GM23338 (cell line): ENCODE measurements at regions not wholly inside any gene's neighbourhood (a gene's known extent, or its start where the extent isn't known, plus 50 kb on each side); places are given as distances from the start of the nearest gene placed in this dataset.

Experiments used
- ATAC-seq: fragments of 200-7000 bp; cut with Tn5 transposase; 3 replicates; pipeline ENCODE4 v1.9.1; 2020
- DNase-seq: peaks from one replicate; pipeline ENCODE4 v3.0.0-alpha.2; 2015; ENCODE audit warnings: low spot score
- H2AFZ ChIP-seq: fragments of 200-600 bp; sonication (generic); 2 replicates; pipeline ENCODE4 v1.8.0; 2016; ENCODE audit warnings: antibody characterized with exemption, mild to moderate bottlenecking, moderate library complexity
- H3F3A ChIP-seq: fragments of 200-600 bp; sonication (generic); replicated peaks from 2 replicates; pipeline ENCODE4 v1.8.0; 2017; ENCODE audit warnings: antibody characterized with exemption, mixed run types, low read depth
- H3K27ac ChIP-seq: fragments of 200-600 bp; sonication (generic); 2 replicates; pipeline ENCODE4 v1.6.1; 2016; ENCODE audit warnings: low read depth
- H3K27me3 ChIP-seq: fragments of 200-600 bp; sonication (generic); 2 replicates; pipeline ENCODE4 v1.8.0; 2016; ENCODE audit warnings: mild to moderate bottlenecking, mixed run types, moderate library complexity; ENCODE audit not compliant: insufficient read depth
- H3K36me3 ChIP-seq: fragments of 200-600 bp; sonication (generic); 2 replicates; pipeline ENCODE4 v1.8.0; 2016; ENCODE audit warnings: mild to moderate bottlenecking; ENCODE audit not compliant: insufficient read depth
- H3K4me1 ChIP-seq: fragments of 200-600 bp; sonication (generic); 2 replicates; pipeline ENCODE4 v1.8.0; 2016; ENCODE audit warnings: mild to moderate bottlenecking, moderate library complexity; ENCODE audit not compliant: insufficient read depth
- H3K4me2 ChIP-seq: fragments of 200-600 bp; sonication (generic); 2 replicates; pipeline ENCODE4 v1.7.1; 2017; ENCODE audit warnings: mixed run types
- H3K4me3 ChIP-seq: fragments of 200-600 bp; sonication (generic); 2 replicates; pipeline ENCODE4 v1.6.1; 2016; ENCODE audit warnings: mixed run types
- H3K79me2 ChIP-seq: fragments of 200-600 bp; sonication (generic); replicated peaks from 2 replicates; pipeline ENCODE4 v1.8.0; 2017; ENCODE audit warnings: mild to moderate bottlenecking; ENCODE audit not compliant: insufficient read depth
- H3K9me2 ChIP-seq: fragments of 200-600 bp; sonication (generic); 2 replicates; pipeline ENCODE4 v1.8.0; 2017; ENCODE audit not compliant: insufficient read depth
- H4K20me1 ChIP-seq: fragments of 200-600 bp; sonication (generic); replicated peaks from 2 replicates; pipeline ENCODE4 v1.8.0; 2017; ENCODE audit warnings: mild to moderate bottlenecking; ENCODE audit not compliant: insufficient read depth
- H3K27ac Mint-ChIP-seq: 2 replicates; pipeline ENCODE4 v1.8.0; 2020; ENCODE audit warnings: inconsistent platforms, mild to moderate bottlenecking, moderate library complexity, mixed read lengths
- H3K27me3 Mint-ChIP-seq: 3 replicates; pipeline ENCODE4 v1.8.0; 2022; ENCODE audit warnings: low read depth, mild to moderate bottlenecking, moderate library complexity, mixed read lengths, inconsistent platforms; ENCODE audit not compliant: insufficient read depth, poor library complexity
- H3K36me3 Mint-ChIP-seq: 3 replicates; pipeline ENCODE4 v1.8.0; 2021; ENCODE audit warnings: low read depth, mild to moderate bottlenecking, inconsistent platforms, moderate library complexity, mixed read lengths
- H3K4me1 Mint-ChIP-seq: 3 replicates; pipeline ENCODE4 v1.8.0; 2020; ENCODE audit warnings: mild to moderate bottlenecking, inconsistent platforms, mixed read lengths
- H3K4me3 Mint-ChIP-seq: 3 replicates; pipeline ENCODE4 v1.8.0; 2021; ENCODE audit warnings: moderate library complexity, mild to moderate bottlenecking, inconsistent platforms, mixed read lengths
- H3K9me3 Mint-ChIP-seq: 3 replicates; pipeline ENCODE4 v1.8.0; 2020; ENCODE audit warnings: moderate library complexity, mild to moderate bottlenecking, inconsistent platforms, mixed read lengths
- CREB1 ChIP-seq: fragments of 250-450 bp; sonication (Bioruptor Pico); IDR thresholded peaks from 2 replicates; pipeline ENCODE4 v1.5.0; 2020; ENCODE audit warnings: low read depth, mild to moderate bottlenecking, moderate library complexity
- EZH2 ChIP-seq: fragments of 200-600 bp; sonication (generic); IDR thresholded peaks from one replicate; pipeline ENCODE4 v1.8.0; 2017; ENCODE audit warnings: antibody characterized with exemption, mild to moderate bottlenecking, low read depth; ENCODE audit not compliant: unreplicated experiment
- EZH2phosphoT487 ChIP-seq: fragments of 200-600 bp; sonication (generic); IDR thresholded peaks from one replicate; pipeline ENCODE4 v1.8.1; 2018; ENCODE audit warnings: antibody characterized with exemption; ENCODE audit not compliant: unreplicated experiment
- JUNB ChIP-seq: IDR thresholded peaks from one replicate; pipeline ENCODE4 v1.6.1; 2016; ENCODE audit warnings: antibody characterized with exemption; ENCODE audit not compliant: unreplicated experiment
- POLR2AphosphoS5 ChIP-seq: IDR thresholded peaks from 2 replicates; pipeline ENCODE4 v1.6.1; 2016; ENCODE audit warnings: antibody characterized with exemption, low read depth
- STAT1 ChIP-seq: IDR thresholded peaks from one replicate; pipeline ENCODE4 v1.6.1; 2016; ENCODE audit warnings: antibody characterized with exemption; ENCODE audit not compliant: unreplicated experiment
- ZNF114 ChIP-seq: fragments of 250-450 bp; sonication (Bioruptor Pico); IDR thresholded peaks from 2 replicates; pipeline ENCODE4 v1.5.0; 2020; ENCODE audit warnings: mild to moderate bottlenecking, moderate library complexity
- ZNF331 ChIP-seq: fragments of 250-450 bp; sonication (Bioruptor Pico); IDR thresholded peaks from 2 replicates; pipeline ENCODE4 v1.5.0; 2020; ENCODE audit warnings: low read depth, mild to moderate bottlenecking, moderate library complexity
- ZNF462 ChIP-seq: fragments of 250-450 bp; sonication (Bioruptor Pico); IDR thresholded peaks from 2 replicates; pipeline ENCODE4 v1.5.0; 2020; ENCODE audit warnings: mild to moderate bottlenecking, moderate library complexity
- TF ChIP-seq, protein P1 (sequence below): IDR thresholded peaks from 2 replicates; pipeline ENCODE4 v1.6.1; 2016; ENCODE audit warnings: antibody characterized with exemption
- TF ChIP-seq, protein P2 (sequence below), 2 experiments: fragments of 200-600 bp in 1 of 2; sonication (generic) in 1 of 2; conservative IDR thresholded peaks; 2 replicates each; pipeline versions ENCODE4 v1.5.1 to v1.6.1; 2016 to 2017; ENCODE audit warnings: antibody characterized with exemption in 2 of 2, low read depth in 2 of 2, mild to moderate bottlenecking in 2 of 2, moderate library complexity in 1 of 2

GRCh38 chr5:165101709-165102108 is 1596.3 kb downstream of the MAT2B start:
- peaks cover 28% of the 10 kb centered on the region for H3K36me3 Mint-ChIP-seq
- no peak overlapping the region for H3K4me3 Mint-ChIP-seq
- Histone ChIP-seq H3K27me3 (no peaks in the 10 kb centered on the region), H3K4me1 (no peaks in the 10 kb centered on the region), H4K20me1 (no peaks in the 10 kb centered on the region), H3K79me2 (no peaks in the 10 kb centered on the region), H3K36me3 (no peaks in the 10 kb centered on the region), H2AFZ (no peak overlapping the region), H3K27ac (no peak overlapping the region), H3K9me2 (no peaks in the 10 kb centered on the region), H3K4me3 (no peak overlapping the region), H3K4me2 (no peak overlapping the region), H3F3A (no peaks in the 10 kb centered on the region)
- ATAC-seq (no peak), DNase-seq (no peak)
- no peak for TF ChIP-seq ZNF114 (CRISPR knock-in tag)
- H3K27me3 Mint-ChIP-seq = no peaks in the 10 kb centered on the region
- H3K27ac Mint-ChIP-seq = no peak overlapping the region
- H3K4me1 Mint-ChIP-seq = no peaks in the 10 kb centered on the region
- peaks cover 41% of the 10 kb centered on the region for H3K9me3 Mint-ChIP-seq

- DNase-seq (no peak), ATAC-seq (no peak)
- Histone ChIP-seq H2AFZ (no peak overlapping the region), H3K4me2 (no peak overlapping the region), H3F3A (no peaks in the 10 kb centered on the region), H3K27ac (no peak overlapping the region), H3K36me3 (no peaks in the 10 kb centered on the region), H3K27me3 (no peaks in the 10 kb centered on the region), H3K79me2 (no peaks in the 10 kb centered on the region), H3K4me3 (no peak overlapping the region), H4K20me1 (no peaks in the 10 kb centered on the region), H3K4me1 (no peaks in the 10 kb centered on the region), H3K9me2 (no peaks in the 10 kb centered on the region)
- no peak overlapping the region for H3K27ac Mint-ChIP-seq
- H3K4me3 Mint-ChIP-seq = no peak overlapping the region
- no peaks in the 10 kb centered on the region for H3K27me3 Mint-ChIP-seq
- H3K4me1 Mint-ChIP-seq = no peaks in the 10 kb centered on the region
- TF ChIP-seq ZNF462 (CRISPR knock-in tag) (no peak), STAT1 (no peak), CREB1 (CRISPR knock-in tag) (no peak), JUNB (no peak), ZNF331 (no peak), ZNF114 (CRISPR knock-in tag) (no peak), EZH2 (no peak), EZH2phosphoT487 (no peak), POLR2AphosphoS5 (no peak)
- TF ChIP-seq, protein P1, sequence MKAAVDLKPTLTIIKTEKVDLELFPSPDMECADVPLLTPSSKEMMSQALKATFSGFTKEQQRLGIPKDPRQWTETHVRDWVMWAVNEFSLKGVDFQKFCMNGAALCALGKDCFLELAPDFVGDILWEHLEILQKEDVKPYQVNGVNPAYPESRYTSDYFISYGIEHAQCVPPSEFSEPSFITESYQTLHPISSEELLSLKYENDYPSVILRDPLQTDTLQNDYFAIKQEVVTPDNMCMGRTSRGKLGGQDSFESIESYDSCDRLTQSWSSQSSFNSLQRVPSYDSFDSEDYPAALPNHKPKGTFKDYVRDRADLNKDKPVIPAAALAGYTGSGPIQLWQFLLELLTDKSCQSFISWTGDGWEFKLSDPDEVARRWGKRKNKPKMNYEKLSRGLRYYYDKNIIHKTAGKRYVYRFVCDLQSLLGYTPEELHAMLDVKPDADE = no peak
- TF ChIP-seq, protein P2, sequence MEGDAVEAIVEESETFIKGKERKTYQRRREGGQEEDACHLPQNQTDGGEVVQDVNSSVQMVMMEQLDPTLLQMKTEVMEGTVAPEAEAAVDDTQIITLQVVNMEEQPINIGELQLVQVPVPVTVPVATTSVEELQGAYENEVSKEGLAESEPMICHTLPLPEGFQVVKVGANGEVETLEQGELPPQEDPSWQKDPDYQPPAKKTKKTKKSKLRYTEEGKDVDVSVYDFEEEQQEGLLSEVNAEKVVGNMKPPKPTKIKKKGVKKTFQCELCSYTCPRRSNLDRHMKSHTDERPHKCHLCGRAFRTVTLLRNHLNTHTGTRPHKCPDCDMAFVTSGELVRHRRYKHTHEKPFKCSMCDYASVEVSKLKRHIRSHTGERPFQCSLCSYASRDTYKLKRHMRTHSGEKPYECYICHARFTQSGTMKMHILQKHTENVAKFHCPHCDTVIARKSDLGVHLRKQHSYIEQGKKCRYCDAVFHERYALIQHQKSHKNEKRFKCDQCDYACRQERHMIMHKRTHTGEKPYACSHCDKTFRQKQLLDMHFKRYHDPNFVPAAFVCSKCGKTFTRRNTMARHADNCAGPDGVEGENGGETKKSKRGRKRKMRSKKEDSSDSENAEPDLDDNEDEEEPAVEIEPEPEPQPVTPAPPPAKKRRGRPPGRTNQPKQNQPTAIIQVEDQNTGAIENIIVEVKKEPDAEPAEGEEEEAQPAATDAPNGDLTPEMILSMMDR (conservative IDR thresholded peaks at IDR 0.05; ENCODE audit: low read depth in 2 of 2) = no peak
- H3K36me3 Mint-ChIP-seq = peaks cover 10% of the 10 kb centered on the region
- peaks cover 13% of the 10 kb centered on the region for H3K9me3 Mint-ChIP-seq
Measured at GRCh38 chr5:165104611-165105010, 1599.2 kb downstream of the MAT2B start.
